ENCODE measurements at regions not wholly inside any gene's neighbourhood (a gene's known extent, or its start where the extent isn't known, plus 50 kb on each side); places are given as distances from the start of the nearest gene placed in this dataset.

DNA sequence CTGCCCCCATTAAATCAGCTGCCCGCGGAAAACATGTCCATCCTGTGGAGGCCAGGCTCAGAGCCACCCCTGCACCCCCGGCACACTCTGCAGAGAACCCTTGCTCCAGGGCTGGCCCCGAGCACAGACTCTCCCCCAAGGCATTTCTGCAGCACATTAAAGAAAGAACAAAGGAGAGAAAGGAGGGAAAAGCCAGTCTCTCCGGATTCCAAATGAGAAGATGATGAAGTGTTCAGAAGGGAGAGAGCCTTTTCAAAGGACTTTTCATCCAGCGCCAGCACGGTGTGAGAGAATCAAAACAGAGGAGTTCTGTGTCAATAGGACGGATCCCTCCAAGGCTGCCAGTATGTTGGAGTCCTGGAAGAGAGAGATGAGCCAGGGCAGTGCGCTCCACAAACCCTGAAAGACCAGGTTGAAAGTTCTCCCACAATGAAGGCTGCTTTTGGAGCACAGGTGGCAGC is 498.3 kb downstream of the NPHP4 start:
- DNase-seq, result no peak

DNA sequence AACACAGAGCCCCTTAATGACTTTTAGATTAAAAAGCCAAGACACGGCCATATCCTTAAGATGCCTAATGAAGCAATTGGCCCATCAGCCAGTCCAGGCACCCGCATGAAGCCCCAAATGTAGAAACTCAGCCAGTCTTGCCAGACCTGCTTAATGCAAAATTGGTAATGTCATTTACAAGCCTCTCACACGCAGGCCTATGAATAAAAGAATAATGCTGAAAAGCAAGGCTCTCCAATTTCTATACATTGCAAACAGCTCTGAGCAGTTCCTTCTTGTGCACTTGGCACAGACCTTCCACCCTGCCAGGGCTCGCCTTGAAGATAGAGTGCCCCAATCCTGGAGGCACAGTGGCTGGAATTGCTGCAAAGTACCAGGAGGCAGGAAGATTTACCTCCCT is 498.9 kb downstream of the NPHP4 start:
- DNase-seq, result no peak

DNA sequence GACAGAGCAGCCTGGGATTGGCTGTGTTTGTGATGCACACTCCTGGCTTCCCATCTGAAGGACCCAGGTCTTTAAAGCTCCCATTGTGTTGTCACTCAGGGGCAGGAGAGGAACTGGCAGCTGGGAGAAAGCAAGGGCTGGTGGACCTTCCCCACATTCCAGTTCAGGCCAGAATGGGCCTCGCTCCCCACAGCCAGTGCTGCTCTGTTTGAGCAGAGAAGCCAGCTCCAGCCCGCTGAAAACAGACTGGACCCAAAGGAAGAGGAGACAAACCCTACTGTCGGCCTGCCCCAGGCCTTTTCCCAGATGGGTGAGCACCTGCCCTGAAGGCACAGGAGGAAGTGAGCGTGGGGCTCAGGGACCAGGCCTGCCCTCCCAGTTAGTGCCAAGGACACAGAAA is 499.4 kb downstream of the NPHP4 start:
- no peak for DNase-seq

DNA sequence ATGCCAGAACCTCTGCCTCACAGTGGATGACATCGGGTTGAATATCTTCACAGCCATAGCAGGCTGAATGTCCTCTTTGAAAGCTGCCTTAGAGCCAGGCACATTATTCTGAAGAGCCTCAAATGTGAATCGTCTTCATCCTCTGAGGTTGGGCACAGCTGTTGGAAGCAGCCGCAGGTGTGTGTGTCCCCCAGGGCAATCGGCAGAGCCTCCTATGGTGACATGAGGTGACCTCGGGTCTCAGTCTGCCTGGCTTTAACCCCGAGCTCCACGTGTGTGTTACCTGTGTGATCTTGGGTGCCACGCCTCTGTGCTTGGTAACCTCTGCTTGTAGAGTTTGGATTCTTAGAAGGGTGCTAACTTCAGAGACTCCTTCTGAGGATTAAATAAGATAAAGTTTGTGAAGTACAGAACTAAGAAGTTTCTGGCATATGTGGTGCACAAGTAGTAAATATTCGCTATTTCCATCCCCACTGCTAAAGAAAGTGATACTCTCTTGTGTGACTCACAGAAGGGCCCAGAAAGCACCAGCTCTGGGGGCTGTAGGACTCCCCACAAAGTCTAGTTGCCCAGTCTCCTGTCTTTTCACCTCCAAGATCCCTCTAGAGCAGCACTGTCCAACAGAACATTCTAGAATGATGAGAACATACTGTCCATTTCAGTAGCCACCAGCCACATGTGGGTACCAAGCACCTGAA is 500.9 kb downstream of the NPHP4 start:
- DNase-seq, result no peak

DNA sequence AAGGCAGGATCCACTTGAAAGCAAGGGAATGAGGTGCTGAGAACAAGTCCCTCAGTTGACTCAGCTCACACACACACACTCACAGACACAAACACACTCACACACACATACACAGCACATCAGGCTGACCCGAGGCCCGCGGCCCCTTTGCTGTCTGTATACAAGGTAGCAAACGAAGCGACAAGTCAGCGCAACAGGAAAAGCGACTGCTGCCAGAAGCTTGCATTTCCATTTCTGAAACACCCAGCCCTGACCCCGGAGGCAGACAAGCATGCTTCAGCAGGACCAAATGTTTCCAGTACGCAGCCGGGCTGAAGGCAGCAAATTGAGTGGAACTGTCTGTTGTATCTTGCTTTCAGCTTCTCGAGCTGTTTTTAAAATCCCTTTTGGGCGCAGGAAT is 501.6 kb downstream of the NPHP4 start:
- DNase-seq, result no peak

DNA sequence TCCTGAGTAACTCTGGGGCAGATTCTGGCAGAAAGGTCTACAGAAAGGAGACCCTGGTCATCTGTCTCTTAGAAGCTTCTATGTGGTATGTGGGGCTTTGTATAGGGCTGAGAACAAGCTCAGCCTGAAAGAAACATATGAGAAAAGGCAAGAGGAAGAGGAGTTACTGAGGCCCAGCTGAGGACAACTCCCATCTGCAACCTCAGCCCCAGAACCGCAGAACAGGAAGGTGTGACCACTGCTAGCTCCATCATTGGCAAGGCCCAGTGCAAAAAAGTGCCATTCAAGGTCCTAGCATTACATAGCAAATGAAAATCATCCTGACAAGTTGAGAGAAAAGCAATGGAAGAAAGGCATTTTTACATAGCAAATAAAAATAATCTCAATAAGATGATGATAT is 503.8 kb downstream of the NPHP4 start:
- no peak for DNase-seq

DNA sequence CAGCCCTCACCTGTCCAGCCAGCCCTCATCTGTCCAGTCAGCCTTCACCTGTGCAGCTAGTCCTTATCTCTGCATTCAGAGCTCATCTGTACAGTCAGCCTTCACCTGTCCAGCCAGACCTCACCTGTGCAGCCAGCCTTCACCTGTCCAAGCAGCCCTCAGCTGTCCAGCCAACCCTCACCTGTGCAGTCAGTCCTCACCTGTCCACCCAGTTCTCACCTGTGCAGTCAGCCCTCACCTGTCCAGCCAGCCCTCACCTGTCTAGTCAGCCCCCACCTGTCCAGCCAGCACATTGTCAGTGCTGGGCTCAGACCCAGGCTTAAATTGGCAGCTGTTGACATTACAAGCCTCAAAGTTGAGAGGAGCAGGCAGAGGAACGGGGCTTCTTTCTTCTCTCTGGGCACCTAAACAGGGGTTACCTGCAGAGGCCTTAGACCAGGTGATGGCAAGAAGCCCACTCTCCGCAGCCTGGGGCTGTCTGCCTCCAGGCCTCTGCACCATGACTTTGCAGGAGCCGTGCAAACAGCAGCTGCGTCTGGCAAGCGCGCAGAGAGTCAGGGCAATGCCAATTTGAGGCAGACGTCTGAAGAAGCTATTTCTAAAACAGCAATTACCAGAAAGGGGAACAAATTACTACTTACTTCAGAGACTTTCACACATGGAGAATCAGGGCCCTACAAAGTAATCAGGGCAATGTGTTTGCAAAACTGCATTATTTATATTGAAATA is 506.1 kb downstream of the NPHP4 start:
- no peak for DNase-seq

DNA sequence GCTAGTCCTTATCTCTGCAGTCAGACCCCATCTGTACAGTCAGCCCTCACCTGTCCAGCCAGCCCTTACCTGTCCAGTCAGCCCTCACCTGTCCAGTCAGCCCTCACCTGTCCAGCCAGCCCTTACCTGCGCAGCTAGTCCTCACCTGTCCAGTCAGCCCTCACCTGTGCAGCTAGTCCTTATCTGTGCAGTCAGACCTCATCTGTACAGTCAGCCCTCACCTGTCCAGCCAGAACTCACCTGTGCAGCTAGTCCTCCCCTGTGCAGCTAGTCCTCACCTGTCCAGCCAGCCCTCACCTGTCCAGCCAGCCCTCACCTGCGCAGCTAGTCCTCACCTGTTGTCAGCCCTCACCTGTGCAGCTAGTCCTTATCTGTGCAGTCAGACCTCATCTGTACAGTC is 506.8 kb downstream of the NPHP4 start:
- DNase-seq, result no peak

DNA sequence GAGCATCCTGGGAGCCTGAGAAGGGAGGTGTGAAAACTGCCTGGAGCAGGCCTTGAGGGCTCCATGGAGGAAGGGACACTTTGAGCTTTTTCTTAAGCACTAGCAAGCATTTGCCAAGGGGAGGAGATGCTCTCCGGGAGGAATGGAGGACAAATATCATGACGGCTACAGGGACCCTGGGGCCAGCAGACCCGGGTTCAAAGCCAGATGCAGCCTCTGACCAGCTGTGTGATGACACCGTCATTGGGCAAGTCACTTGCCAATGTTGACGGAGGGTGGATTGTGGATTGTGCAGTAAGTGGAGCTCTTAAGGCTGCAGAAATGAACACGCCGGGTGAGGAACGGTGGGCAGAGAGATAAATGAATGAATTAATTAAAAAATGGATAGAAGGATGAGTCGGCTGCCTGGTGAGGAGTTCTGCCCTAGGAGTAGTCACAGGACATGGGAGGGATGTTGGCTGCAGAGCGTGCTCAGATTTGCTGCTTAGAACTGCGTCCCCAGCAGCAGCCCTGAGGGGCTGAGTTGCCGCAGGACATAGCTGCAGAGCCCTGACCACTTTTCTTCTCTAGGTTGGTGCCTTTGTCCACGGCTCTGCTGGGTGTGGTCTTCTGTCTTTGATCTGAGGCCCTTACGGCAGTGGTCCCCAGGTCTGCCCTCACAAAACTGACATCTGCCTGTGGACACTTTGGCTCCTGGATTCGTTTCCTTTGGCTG is 507.6 kb downstream of the NPHP4 start:
- DNase-seq, result no peak

DNA sequence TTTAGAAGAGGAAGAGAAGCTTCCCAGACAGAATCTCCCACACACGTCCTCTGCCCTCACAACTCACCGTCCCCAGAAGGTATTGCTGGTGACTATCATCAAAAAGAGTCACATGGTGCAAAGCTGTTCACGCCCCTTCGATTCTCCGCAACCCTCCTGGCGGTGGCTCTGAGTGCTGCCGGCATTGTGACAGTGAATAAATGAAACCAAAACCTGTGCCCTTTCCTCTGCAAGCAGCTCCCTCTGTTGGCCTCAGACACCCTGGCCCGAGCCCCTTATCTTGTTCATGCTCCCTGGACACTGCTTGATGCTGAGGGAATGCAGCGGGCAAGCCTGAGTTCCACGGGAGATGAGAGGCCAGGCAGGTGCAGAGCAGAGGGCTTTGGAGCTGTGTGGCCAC is 510.3 kb downstream of the NPHP4 start:
- DNase-seq, result no peak

DNA sequence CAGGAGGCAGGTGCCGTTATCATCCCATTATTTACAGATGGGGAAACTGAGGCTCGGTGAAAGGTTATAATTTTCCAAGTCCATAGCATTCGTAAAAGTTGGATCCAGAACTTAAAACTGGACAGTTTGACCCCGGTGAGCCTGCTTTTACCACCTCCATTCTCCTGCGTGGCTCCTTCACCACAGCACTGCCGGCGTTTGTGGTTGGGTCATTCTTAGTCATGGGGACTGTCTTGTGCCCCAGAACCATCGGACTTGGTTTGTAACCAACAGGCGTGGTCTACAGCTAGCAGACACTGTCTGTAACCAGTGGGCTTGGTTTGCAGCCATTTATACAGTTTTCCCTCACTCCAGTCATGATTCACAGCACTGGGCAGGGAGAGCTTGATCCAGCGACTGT is 511.3 kb downstream of the NPHP4 start:
- DNase-seq, result no peak

DNA sequence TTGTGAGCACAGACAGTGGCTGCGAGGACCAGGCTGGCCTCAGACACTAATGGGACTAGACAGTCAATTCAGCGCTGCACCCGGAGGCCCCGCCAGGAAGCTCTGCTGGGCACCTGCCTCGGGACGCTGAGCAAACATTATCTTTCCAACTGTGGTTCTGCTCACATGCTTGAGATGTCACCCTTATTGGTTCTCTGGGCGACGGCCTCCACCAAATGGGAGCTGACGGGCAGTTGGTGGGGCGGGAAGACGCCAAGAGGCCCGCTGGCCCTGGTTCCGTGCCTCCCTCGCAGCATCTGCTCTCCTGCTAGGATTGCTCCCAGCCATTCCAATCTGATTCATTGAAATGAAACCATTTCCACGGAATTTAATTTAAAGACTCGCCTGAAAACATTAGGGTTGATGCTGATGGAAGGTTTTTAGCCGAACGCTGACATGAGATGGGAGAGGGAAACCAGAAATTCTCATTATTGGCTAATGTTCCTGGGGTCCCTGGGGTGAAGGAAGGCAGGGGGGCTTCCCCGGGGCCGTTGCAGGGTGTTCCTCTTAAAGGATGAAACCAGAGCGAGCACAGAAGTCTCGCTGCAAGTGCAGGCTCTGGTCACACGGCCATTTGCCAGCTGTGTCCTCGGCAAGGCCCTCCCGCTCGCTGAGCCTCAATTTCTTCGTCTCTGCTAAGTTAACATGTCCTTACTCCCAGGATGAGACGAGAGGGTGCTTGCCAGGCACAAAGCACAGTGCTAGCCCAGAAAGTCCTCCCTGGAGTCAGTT is 512.2 kb downstream of the NPHP4 start:
- no peak for DNase-seq

DNA sequence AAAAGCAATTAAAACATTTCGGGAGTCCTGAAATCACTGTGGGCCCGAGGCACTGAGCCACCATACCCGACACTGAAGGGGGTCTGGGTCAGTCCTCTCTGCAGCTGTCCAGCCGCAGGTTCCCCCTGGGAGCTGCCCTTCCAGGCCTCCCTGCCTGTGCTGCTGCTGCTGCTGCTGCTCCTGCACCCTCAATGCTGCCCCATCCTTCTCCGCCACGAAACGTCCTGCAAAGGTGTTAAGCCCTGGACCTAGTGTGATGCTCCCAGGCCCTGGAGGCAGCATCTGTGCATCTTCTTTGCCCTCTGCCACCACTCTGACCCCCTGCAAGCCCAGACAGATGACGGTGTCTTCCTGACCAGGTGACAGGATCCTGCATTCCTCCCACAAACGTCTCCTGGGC is 513.3 kb downstream of the NPHP4 start:
- no peak for DNase-seq

DNA sequence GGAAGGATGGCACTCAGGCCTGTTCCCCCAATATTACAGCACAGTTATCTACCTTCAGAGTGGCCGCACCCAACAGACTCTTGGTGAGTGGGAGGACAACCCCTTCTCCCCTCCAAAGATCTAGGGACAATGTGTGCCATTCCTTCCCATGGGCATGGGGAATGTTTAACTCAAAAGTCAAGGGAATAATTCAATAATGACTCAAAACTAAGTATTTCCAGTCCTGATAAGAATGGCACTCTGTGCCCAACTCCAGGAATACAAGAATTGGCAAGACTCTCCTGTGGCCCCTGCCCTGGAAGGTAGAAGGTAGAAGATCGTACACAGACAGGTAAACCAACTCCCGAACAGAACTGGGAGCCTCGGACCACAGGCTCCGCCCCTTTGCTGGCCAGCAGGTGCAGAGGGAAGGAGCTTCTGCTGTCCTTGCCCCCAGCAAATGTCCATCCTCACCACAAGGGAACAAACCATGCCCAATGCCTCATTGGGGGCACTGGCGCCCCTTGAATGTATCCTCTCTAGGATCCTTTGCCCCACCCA is 514.0 kb downstream of the NPHP4 start:
- no peak for DNase-seq

DNA sequence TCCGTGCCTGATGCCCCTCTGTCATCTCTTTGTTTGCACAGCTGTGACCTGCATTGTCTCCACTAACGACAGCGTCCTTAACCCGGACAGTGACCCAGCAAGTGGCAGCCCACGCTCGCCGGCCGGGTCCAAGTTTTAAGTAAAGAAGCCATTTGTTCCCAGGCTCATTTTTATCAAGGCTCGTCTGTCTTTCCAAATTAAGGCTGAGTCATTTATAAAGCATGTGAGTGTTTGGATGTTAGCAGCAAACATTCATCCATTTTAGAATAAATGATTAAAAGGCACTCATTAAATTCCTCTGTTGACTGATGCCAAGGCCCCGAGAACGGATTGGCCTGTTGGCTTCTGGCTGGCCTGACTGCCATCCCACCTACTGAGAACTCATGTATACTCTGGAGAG is 514.5 kb downstream of the NPHP4 start:
- DNase-seq, result no peak

DNA sequence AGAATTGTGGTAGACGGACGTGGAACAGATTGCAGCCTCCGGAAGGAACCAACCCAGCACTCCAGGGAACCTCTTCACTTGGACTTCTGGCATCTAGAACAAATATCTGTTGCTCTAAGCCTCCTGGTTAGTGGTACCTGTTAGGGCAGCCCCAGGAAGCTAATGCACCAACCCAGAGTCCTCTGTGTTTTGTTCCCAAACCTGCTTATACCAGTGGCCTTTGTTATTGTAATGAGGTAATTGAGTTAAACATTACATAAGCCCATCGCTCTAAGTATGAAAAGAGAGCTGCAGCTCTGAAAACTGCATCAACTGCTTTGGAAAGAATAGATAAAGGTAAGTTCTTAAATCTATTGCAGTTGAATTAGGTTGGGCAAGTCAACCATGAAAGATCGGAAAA is 516.7 kb downstream of the NPHP4 start:
- DNase-seq, result no peak

DNA sequence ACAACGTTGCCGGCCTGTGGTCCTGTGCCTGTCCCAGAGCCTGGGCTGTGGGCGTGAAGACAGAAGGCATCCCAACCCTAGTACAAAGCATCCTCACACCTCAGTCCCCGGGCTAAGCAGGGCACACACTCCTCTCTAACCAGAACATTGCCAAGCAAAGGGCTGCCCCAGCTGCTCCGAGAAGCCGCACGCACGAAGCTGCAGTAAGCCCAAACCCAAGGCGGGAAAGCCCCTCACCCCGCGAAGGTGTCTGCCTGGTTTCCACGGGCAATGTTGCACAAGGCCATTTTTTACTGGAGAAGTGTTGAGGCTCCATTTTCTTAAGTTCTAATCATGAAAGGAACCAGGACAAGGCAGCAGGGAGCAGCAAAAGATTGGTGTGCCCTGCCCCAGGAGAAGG is 519.0 kb downstream of the NPHP4 start:
- no peak for DNase-seq

DNA sequence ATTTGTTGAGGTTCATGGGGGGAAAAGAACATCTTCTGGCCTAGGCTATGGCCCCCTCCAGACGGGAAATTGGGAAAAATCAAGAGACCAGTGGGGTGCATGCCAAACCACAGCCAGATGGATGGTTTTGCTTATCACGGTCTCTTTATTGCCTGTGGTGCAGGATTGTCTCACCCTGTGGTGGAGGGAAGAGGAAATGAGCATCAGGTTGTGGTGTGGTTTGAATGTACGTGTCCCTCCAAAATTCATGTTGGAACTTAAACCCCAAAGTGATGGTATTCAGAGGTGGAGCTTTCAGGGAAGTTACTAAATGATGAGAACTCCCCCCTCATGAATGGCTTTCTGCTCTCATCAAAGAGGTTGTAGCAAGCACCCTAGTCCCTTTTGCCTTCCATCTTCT is 525.7 kb downstream of the NPHP4 start:
- DNase-seq, result no peak

DNA sequence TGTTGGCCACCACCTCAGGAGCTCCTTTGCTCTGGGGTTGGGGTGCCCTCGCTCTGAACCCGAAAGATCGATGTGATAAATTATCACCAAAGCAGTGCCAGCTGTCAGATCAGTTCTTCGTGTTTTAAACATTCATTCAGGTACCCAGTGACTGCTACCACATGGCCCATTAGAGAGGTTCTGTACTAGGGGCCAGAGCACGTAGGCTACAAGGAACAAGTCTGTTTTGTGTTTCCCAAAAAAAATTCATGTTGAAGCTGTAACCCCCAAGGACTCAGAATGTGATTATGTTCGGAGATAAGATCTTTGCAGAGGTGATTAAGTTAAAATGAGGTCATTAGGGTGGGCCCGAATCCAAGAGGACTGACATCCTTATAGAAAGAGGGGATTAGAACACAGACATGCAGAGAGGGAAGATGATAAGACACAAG is 526.9 kb downstream of the NPHP4 start:
- no peak for DNase-seq

DNA sequence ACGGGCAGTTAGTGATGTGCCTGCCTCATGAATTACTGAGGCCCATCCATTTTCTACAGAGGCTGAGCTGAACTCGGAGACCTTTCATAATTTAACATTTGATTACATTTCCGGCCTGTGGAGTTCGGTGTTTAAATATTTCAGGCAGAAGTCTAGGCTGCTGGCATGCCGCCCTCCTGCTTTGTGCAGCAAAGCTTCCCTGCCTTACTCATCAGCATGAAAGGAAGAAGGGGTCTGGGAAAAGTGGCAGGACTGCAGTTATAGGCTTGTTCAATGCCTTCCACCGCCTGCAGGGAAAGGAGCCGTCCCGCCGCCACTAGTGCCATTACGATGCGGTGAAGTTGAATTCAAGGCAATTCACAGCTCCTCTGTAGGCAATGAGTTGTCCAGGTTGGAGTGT is 527.9 kb downstream of the NPHP4 start:
- DNase-seq, result no peak

DNA sequence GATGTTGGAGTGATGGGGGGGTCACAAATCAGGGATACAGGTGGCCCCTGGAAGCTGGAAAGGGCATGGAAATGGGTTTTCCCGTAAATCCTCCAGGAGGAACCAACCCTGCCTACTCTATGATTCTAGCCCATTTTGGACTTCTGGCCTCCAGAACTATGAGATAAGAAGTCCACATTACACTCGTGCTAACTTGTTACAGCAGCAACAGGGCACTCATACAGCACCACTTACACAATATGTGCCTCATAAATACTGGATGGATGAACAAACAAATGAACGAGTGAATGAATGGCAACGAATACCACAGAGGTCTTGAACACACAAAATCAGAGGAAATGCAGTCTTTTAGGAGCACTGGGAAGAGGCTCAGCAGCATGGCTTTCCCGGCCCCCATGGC is 531.3 kb downstream of the NPHP4 start:
- no peak for DNase-seq

DNA sequence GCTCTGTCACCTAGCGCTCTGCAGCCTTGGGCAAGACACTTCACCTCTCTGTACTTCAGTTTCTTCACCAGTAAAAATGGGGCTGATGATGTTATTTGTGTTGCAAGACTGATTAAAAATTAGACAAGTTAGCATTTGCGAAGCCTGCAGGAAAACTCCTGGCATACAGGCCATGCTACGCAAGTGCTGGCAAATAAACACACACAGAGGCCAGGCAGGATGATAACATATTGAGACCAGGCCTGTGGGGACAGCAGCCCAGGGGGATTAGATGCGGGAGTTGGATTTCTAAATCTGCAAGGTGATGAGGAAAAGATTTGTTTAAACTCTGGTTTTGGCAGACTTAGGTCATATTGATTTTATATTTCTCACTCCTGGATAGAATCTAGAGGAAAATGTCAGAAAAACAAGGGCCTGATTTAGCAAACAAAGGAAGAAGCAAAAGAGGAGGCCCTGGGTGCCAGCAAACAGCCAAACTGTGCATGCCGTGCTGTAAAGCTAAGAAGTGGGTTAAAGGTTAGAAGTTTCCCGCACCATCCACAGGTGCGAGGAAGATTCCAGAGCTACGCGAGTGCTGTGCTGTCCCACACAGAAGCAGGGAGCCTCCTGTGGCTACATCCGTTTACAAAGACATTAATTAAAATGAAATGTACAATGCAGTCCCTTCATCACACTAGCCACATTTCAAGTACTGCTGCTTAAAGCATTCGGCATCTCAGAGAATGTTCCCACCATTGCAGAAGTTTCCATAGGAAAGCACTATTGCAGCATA is 532.2 kb downstream of the NPHP4 start:
- DNase-seq, result no peak

All from right kidney (tissue), 1 donor.